ENCODE measurements at regions not wholly inside any gene's neighbourhood (a gene's known extent, or its start where the extent isn't known, plus 50 kb on each side); places are given as distances from the start of the nearest gene placed in this dataset.

- no peak for DNase-seq (ENCODE audit: low read depth in 1 of 2, low spot score in 1 of 2)
- no peak overlapping the region for H3K27ac ChIP-seq (replicated peaks)
- no peak overlapping the region for H3K4me3 ChIP-seq (replicated peaks; ENCODE audit: insufficient read depth, low read length)
- TF ChIP-seq CTCF (IDR thresholded peaks at IDR 0.05; ENCODE audit: insufficient read depth, low read length) (no peak), POLR2AphosphoS5 (IDR thresholded peaks at IDR 0.05; ENCODE audit: low read depth) (no peak), GABPA (IDR thresholded peaks at IDR 0.05; ENCODE audit: low read depth) (no peak), REST (IDR thresholded peaks at IDR 0.05; ENCODE audit: insufficient replicate concordance, low read depth) (no peak), SPI1 (IDR thresholded peaks at IDR 0.05; ENCODE audit: borderline replicate concordance, low read depth) (no peak)
- no peaks in the 10 kb centered on the region for H3K27me3 ChIP-seq (ENCODE audit: insufficient read depth, poor library complexity, severe bottlenecking)
Measured at GRCh38 chr6:14606353-14606752, 488.8 kb downstream of the CD83 start.

- Histone ChIP-seq H3K4me3 (replicated peaks; ENCODE audit: insufficient read depth, low read length) (no peak overlapping the region), H3K27ac (replicated peaks) (no peak overlapping the region), H3K27me3 (ENCODE audit: insufficient read depth, poor library complexity, severe bottlenecking) (no peaks in the 10 kb centered on the region)
- no peak for TF ChIP-seq POLR2AphosphoS5 (IDR thresholded peaks at IDR 0.05; ENCODE audit: low read depth)
- TF ChIP-seq REST (IDR thresholded peaks at IDR 0.05; ENCODE audit: insufficient replicate concordance, low read depth) = no peak
- TF ChIP-seq GABPA (IDR thresholded peaks at IDR 0.05; ENCODE audit: low read depth) = no peak
- TF ChIP-seq CTCF (IDR thresholded peaks at IDR 0.05; ENCODE audit: insufficient read depth, low read length) = no peak
- TF ChIP-seq SPI1 (IDR thresholded peaks at IDR 0.05; ENCODE audit: borderline replicate concordance, low read depth) = no peak
- DNase-seq (ENCODE audit: low read depth in 1 of 2, low spot score in 1 of 2) = no peak
Measured at GRCh38 chr6:14610141-14610540, 492.6 kb downstream of the CD83 start.

GRCh38 chr6:14612016-14612980 is 494.7 kb downstream of the CD83 start:
- DNase-seq (ENCODE audit: low read depth in 1 of 2, low spot score in 1 of 2) = no peak
- Histone ChIP-seq H3K4me3 (replicated peaks; ENCODE audit: insufficient read depth, low read length) (no peak overlapping the region), H3K27ac (replicated peaks) (no peak overlapping the region), H3K27me3 (ENCODE audit: insufficient read depth, poor library complexity, severe bottlenecking) (no peaks in the 10 kb centered on the region)
- no peak for TF ChIP-seq REST (IDR thresholded peaks at IDR 0.05; ENCODE audit: insufficient replicate concordance, low read depth)
- no peak for TF ChIP-seq GABPA (IDR thresholded peaks at IDR 0.05; ENCODE audit: low read depth)
- no peak for TF ChIP-seq CTCF (IDR thresholded peaks at IDR 0.05; ENCODE audit: insufficient read depth, low read length)
- no peak for TF ChIP-seq POLR2AphosphoS5 (IDR thresholded peaks at IDR 0.05; ENCODE audit: low read depth)
- no peak for TF ChIP-seq SPI1 (IDR thresholded peaks at IDR 0.05; ENCODE audit: borderline replicate concordance, low read depth)

Measured in HL-60 (cell line).